ENCODE measurements at regions not wholly inside any gene's neighbourhood (a gene's known extent, or its start where the extent isn't known, plus 50 kb on each side); places are given as distances from the start of the nearest gene placed in this dataset.

DNA sequence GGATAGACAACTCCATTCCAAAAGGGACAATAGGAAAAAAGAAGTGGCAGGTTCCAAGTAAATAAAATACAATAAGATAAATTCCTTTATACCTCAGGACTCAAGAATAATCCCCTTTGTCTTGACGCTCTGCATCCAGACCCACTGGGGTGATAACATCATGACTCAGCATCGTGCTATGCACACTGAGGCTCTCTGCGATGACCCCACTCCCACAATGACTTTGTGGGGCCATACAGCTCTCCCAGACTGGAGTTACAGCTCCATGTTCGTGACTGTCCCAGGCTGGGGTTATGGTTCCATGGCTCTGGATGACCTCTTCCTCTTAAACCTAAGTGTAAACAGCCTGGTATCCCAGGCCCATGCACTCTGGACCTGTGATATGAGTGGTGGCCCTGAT is 254.5 kb upstream of the ADGRL3 start:
- H3K27me3 ChIP-seq: no peaks in the 10 kb centered on the region
- no peak for TF ChIP-seq CTCF (IDR thresholded peaks at IDR 0.05)
- TF ChIP-seq EP300 (IDR thresholded peaks at IDR 0.05): no peak
- ATAC-seq (ENCODE audit: low FRiP score in 2 of 2) (no peak), DNase-seq (no peak)
- no peaks in the 10 kb centered on the region for H3K4me1 ChIP-seq
- no peaks in the 10 kb centered on the region for H3K36me3 ChIP-seq
- no peak overlapping the region for H3K4me3 ChIP-seq
- no peak overlapping the region for H3K27ac ChIP-seq
- peaks cover 0 to 6% (median 2%) of the 10 kb centered on the region in 4 donors for H3K9me3 ChIP-seq
- WGBS, 2 donors: 86 to 94% methylated on average over 4 of the region's 4 CpGs

- Histone ChIP-seq H3K27ac (no peak overlapping the region), H3K4me1 (no peaks in the 10 kb centered on the region), H3K9me3 (peaks cover 0 to 6% (median 2%) of the 10 kb centered on the region in 4 donors), H3K4me3 (no peak overlapping the region), H3K27me3 (no peaks in the 10 kb centered on the region), H3K36me3 (no peaks in the 10 kb centered on the region)
- DNase-seq: no peak
- WGBS, 2 donors: 84 to 95% methylated on average over 1 of the region's 1 CpG
- TF ChIP-seq POLR2AphosphoS5 (IDR thresholded peaks at IDR 0.05) (no peak), EP300 (IDR thresholded peaks at IDR 0.05) (no peak), POLR2A (IDR thresholded peaks at IDR 0.05) (no peak), CTCF (IDR thresholded peaks at IDR 0.05) (no peak)
- ATAC-seq (ENCODE audit: low FRiP score in 2 of 2): no peak
These were observed 252.1 kb upstream of the ADGRL3 start for GRCh38 chr4:60948008-60948407.

- DNase-seq: no peak
- Histone ChIP-seq H3K27me3 (no peaks in the 10 kb centered on the region), H3K4me1 (no peaks in the 10 kb centered on the region), H3K27ac (no peak overlapping the region), H3K4me3 (no peak overlapping the region), H3K9me3 (no peaks in the 10 kb centered on the region), H3K36me3 (no peaks in the 10 kb centered on the region)
- WGBS, 2 donors: 77 to 84% methylated on average over 2 of the region's 2 CpGs
- ATAC-seq (ENCODE audit: low FRiP score in 2 of 2): no peak
- TF ChIP-seq CTCF (IDR thresholded peaks at IDR 0.05): no peak
- TF ChIP-seq EP300 (IDR thresholded peaks at IDR 0.05): no peak
- no peak for TF ChIP-seq POLR2A (IDR thresholded peaks at IDR 0.05)
- no peak for TF ChIP-seq POLR2AphosphoS5 (IDR thresholded peaks at IDR 0.05)
These were observed 247.2 kb upstream of the ADGRL3 start for GRCh38 chr4:60952921-60953320.

DNA sequence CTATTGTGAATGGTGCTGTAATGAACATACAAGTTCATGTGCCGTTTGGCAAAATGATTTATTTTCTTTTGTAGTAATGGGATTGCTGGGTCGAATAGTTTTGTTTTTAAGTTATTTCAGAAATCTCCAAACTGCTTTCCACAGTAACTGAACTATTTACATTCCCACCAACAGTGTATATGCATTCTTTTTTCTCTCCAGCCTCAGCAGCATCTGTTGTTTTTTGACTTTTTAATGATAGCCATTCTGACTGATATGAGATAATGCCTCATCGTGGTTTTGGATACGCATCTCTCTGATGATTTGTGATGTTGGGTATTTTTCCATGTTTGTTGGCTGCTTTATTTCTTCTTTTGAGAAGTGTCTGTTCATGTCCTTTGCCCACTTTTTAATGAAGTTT is 246.3 kb upstream of the ADGRL3 start:
- no peak for DNase-seq
- H3K36me3 ChIP-seq: no peaks in the 10 kb centered on the region
- H3K27me3 ChIP-seq: no peaks in the 10 kb centered on the region
- H3K4me1 ChIP-seq: no peaks in the 10 kb centered on the region
- H3K4me3 ChIP-seq: no peak overlapping the region
- TF ChIP-seq POLR2AphosphoS5 (IDR thresholded peaks at IDR 0.05) (no peak), EP300 (IDR thresholded peaks at IDR 0.05) (no peak), POLR2A (IDR thresholded peaks at IDR 0.05) (no peak), CTCF (IDR thresholded peaks at IDR 0.05) (no peak)
- no peak overlapping the region for H3K27ac ChIP-seq
- no peak for ATAC-seq (ENCODE audit: low FRiP score in 2 of 2)
- WGBS, 2 donors: 73 to 79% methylated on average over 4 of the region's 4 CpGs
- H3K9me3 ChIP-seq: no peaks in the 10 kb centered on the region

DNA sequence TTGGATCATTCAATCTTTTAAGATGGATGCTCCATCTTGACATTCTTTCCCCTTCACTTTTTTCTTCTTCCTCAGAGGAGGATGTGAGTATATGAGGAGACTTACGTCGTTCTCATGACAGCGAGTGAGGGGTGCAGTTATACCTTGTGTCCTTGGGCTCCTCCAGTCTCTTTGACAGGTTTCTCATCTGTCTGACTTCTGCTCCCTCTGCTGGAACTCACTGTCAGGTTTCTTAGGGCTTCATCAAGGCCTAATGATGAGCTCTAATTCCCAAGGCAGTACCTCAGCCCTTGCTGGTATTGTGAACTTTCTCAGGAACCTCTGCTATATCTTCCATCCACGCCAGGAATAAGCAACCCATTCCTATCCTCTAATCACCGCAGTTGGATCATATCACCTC is 237.8 kb upstream of the ADGRL3 start:
- Histone ChIP-seq H3K4me1 (no peaks in the 10 kb centered on the region), H3K9me3 (no peaks in the 10 kb centered on the region), H3K27ac (no peak overlapping the region), H3K36me3 (no peaks in the 10 kb centered on the region), H3K27me3 (no peaks in the 10 kb centered on the region), H3K4me3 (no peak overlapping the region)
- no peak for TF ChIP-seq CTCF (IDR thresholded peaks at IDR 0.05)
- ATAC-seq (ENCODE audit: low FRiP score in 2 of 2) (no peak), DNase-seq (no peak)
- 83 to 86% methylated on average over 5 of the region's 5 CpGs for WGBS, 2 donors

Data from upper lobe of left lung (tissue), 6 donors.